Adrenal gland (tissue), 9 donors: ENCODE measurements at regions not wholly inside any gene's neighbourhood (a gene's known extent, or its start where the extent isn't known, plus 50 kb on each side); places are given as distances from the start of the nearest gene placed in this dataset.

Experiments used
- DNase-seq, 7 donors: peaks; one replicate each; pipeline ENCODE4 v3.0.0-alpha.2; 2019 to 2020
- H3K27ac ChIP-seq, 5 donors: fragments of 200-600 bp; sonication (generic) in 4 of 5; 1 replicate in 3 of 5; 2 replicates in 2 of 5; pipeline versions ENCODE4 v1.5.1 to v1.8.0; 2016 to 2020; ENCODE audit warnings: mild to moderate bottlenecking in 1 of 5
- H3K27me3 ChIP-seq: fragments of 200-600 bp; 2 replicates; pipeline ENCODE4 v1.8.0; 2021
- H3K36me3 ChIP-seq, 2 donors: fragments of 200-600 bp; replicated peaks in 1 of 2; 1 replicate in 1 of 2; 2 replicates in 1 of 2; pipeline versions ENCODE4 v1.5.1 to v1.8.0; 2018 to 2022
- H3K4me1 ChIP-seq, 2 donors: fragments of 200-600 bp; replicated peaks in 1 of 2; 1 replicate in 1 of 2; 2 replicates in 1 of 2; pipeline versions ENCODE4 v1.5.1 to v1.8.0; 2018 to 2021
- H3K4me3 ChIP-seq, 4 donors: fragments of 200-600 bp; sonication (generic) in 3 of 4; one replicate each; pipeline ENCODE4 v1.5.1; 2016 to 2018
- H3K9me3 ChIP-seq, 3 donors: fragments of 200-600 bp; sonication (generic) in 1 of 3; replicated peaks in 1 of 3; 1 replicate in 2 of 3; 2 replicates in 1 of 3; pipeline versions ENCODE4 v1.5.1 to v1.8.0; 2016 to 2021
- POLR2A ChIP-seq, 2 donors: fragments of 450-650 bp; IDR thresholded peaks; one replicate each; pipeline ENCODE4 v1.6.1; 2017; ENCODE audit warnings: antibody characterized with exemption in 2 of 2, mild to moderate bottlenecking in 2 of 2, moderate library complexity in 1 of 2
- WGBS, 4 donors: extraction: QIAGEN DNeasy Blood & Tissue Kit in 2 of 4; methylation state at CpG; one replicate each; pipeline versions ENCODE4 v1.1.5 to v1.1.7; 2013 to 2017; 5-methylcytosine and 5-hydroxymethylcytosine counted together
- intact Hi-C, 2 donors: fragments of 100-400 bp; cut with DNase I; formaldehyde crosslinking; loops; one replicate each; pipeline versions ENCODE4 v1.14.1 to v1.15.0; 2022 to 2023
- TF ChIP-seq, protein P1 (sequence below), 6 experiments: fragments of 450-650 bp in 4 of 6; fragments of 200-600 bp in 2 of 6; sonication (generic) in 1 of 6; IDR thresholded peaks; 1 replicate in 5 of 6; 2 replicates in 1 of 6; pipeline versions ENCODE4 v1.5.1 to v1.8.0; 2016 to 2021; ENCODE audit warnings: antibody characterized with exemption in 6 of 6, mild to moderate bottlenecking in 2 of 6, moderate library complexity in 1 of 6
- donor health status: healthy with polysubstance abuse.
- donor health status: Bipolar disorder and iron deficiency.
- donor health status: DM: yes; HTN: yes; CAD: no.
- donor health status: DM: no; HTN: no; CAD: no.
- donor health status: DM: no; HTN: no; CAD: no.

DNA sequence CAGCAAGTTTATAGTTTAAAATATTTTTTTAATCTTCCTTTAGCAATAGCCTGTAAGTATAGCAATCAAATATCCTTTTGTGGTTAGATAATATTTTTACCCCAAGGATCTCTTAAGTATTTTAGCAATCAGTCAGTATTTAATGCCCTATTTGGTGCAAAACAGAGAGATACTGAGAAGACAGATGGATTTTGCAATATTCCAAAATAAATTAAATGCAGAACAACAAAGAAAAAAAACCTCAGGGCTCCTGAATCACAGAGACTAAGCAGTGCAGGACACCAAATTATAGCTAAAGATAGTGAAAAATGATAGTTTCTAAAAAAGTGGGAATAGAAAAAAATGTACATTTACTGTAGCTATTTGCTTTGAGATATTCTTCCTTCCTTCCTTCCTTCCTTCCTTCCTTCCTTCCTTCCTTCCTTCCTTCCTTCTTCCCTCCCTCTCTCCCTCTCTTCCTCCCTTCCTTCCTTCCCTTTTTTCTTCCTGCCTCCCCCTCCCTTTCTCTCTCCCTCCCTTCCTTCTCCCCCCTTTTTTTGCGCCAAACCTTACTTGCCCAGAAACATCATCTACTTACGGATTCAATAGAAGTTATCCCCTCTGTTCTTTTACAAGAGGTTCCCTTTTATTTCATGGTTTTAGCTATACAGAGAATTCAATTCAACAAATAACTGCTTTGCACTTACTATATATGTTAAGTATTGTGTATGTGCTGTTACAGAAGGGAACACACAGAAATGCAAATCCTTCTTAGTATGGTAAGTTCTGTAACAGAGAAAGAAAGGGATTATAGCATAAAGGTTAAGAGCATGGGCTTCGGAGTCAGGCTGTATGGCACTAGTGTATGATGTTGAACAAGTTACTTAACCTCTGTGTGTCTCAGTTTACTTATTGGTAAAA is 219.0 kb downstream of the CPE start:
- no peak overlapping the region for H3K27ac ChIP-seq
- no peaks in the 10 kb centered on the region for H3K9me3 ChIP-seq
- H3K4me3 ChIP-seq: no peak overlapping the region
- intact Hi-C loops: no loop called here
- TF ChIP-seq, protein P1, sequence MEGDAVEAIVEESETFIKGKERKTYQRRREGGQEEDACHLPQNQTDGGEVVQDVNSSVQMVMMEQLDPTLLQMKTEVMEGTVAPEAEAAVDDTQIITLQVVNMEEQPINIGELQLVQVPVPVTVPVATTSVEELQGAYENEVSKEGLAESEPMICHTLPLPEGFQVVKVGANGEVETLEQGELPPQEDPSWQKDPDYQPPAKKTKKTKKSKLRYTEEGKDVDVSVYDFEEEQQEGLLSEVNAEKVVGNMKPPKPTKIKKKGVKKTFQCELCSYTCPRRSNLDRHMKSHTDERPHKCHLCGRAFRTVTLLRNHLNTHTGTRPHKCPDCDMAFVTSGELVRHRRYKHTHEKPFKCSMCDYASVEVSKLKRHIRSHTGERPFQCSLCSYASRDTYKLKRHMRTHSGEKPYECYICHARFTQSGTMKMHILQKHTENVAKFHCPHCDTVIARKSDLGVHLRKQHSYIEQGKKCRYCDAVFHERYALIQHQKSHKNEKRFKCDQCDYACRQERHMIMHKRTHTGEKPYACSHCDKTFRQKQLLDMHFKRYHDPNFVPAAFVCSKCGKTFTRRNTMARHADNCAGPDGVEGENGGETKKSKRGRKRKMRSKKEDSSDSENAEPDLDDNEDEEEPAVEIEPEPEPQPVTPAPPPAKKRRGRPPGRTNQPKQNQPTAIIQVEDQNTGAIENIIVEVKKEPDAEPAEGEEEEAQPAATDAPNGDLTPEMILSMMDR (IDR thresholded peaks at IDR 0.05): no peak
- no peak for TF ChIP-seq POLR2A (IDR thresholded peaks at IDR 0.05)
- 76 to 89% (median 83%) methylated on average over 3 of the region's 3 CpGs for WGBS, 4 donors
- no peaks in the 10 kb centered on the region for H3K36me3 ChIP-seq
- H3K4me1 ChIP-seq: no peaks in the 10 kb centered on the region
- H3K27me3 ChIP-seq: no peaks in the 10 kb centered on the region
- DNase-seq: no peak

DNA sequence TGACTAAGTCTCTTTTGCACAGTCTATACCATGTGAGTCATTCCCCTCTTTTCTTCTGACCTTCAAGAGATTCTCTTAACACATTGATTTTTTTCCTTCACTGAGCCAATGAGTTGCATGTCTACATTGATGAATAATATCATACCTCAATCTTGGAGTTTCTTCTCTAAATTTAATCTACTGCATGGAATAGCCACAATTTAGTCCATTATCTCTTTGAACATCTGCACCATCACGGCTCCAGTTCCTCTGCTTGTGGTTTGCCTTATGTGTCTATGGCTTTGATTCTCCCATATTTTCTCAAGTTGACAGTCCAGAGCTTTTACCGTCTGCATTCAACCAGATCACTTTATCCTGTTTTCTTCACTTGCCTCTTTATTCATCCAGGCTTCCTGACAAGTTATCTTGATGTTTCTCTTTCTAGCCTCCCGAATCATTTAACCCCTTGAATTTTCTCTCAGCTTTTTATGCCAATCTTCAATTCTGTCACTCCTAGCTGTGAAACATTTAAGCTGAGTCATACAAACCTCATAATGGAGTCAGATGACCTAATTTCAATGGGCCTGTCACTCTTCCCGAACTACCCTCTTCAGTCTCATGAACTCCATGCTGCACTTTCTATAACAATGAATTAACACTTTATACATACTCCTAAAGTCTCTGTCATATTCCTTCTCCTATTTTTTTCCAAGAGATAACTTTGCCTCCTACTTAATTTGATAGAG is 222.3 kb downstream of the CPE start:
- Histone ChIP-seq H3K27ac (no peak overlapping the region), H3K4me3 (no peak overlapping the region), H3K27me3 (no peaks in the 10 kb centered on the region), H3K9me3 (no peaks in the 10 kb centered on the region), H3K36me3 (no peaks in the 10 kb centered on the region), H3K4me1 (no peaks in the 10 kb centered on the region)
- intact Hi-C loops: no loop called here
- TF ChIP-seq, protein P1 (IDR thresholded peaks at IDR 0.05): no peak
- TF ChIP-seq POLR2A (IDR thresholded peaks at IDR 0.05): no peak
- DNase-seq: no peak
- 33 to 52% (median 47%) methylated on average over 4 of the region's 4 CpGs for WGBS, 4 donors

DNA sequence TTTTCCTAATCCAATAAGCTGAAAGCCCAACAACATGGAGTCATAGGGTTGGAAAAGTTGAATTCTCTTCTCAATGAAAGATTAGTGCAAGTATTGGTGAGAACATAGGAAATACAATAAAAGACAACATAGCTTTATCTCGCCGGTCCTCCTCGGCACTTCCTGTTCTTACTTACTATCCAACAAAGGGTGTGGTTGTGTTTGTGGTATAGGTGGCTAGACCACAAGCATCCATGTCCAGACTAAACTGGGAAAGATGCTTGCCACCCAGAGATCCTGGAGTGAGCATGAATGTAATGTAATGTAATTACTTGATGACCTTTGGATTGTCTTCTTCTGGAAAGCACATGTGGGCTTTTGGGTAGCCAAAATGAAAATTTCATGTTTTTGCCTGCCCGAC is 223.8 kb downstream of the CPE start:
- Histone ChIP-seq H3K4me3 (no peak overlapping the region), H3K36me3 (no peaks in the 10 kb centered on the region), H3K9me3 (no peaks in the 10 kb centered on the region), H3K27ac (no peak overlapping the region), H3K27me3 (no peaks in the 10 kb centered on the region), H3K4me1 (no peaks in the 10 kb centered on the region)
- intact Hi-C loops: no loop called here
- TF ChIP-seq POLR2A (IDR thresholded peaks at IDR 0.05): no peak
- TF ChIP-seq, protein P1 (IDR thresholded peaks at IDR 0.05): no peak
- DNase-seq: no peak
- WGBS, 4 donors: 62 to 82% (median 77%) methylated on average over 4 of the region's 4 CpGs

DNA sequence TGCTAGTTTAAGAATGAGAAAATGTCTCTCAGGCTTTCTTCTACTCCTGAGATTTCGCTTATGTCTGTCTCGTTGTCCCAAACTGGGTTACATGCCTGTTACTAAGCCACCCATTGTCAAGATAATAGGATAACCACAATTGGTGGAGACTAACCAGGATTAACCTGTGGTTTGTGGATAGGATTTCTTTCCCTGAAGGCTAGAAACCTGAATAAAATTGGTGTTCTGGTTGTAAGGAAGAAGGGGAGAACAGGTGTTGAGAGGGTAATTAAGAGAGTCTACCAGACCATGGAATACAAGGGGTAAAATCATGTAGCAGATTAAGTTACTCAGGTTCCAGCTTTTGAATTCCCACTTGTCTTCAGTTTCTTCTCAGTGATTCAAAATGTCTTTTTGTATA is 225.4 kb downstream of the CPE start:
- H3K9me3 ChIP-seq: no peaks in the 10 kb centered on the region
- no peaks in the 10 kb centered on the region for H3K36me3 ChIP-seq
- DNase-seq: no peak
- H3K27me3 ChIP-seq: no peaks in the 10 kb centered on the region
- H3K27ac ChIP-seq: no peak overlapping the region
- TF ChIP-seq, protein P1 (IDR thresholded peaks at IDR 0.05): no peak
- no peak for TF ChIP-seq POLR2A (IDR thresholded peaks at IDR 0.05)
- 69 to 76% (median 76%) methylated on average over 2 of the region's 2 CpGs for WGBS, 4 donors
- intact Hi-C loops: no loop called here
- no peak overlapping the region for H3K4me3 ChIP-seq
- H3K4me1 ChIP-seq: no peaks in the 10 kb centered on the region
